Central memory CD4-positive, alpha-beta T cell (primary cell): ENCODE measurements at regions not wholly inside any gene's neighbourhood (a gene's known extent, or its start where the extent isn't known, plus 50 kb on each side); places are given as distances from the start of the nearest gene placed in this dataset.
"Not testable (repeated sequence)": the region's sequence is repeated elsewhere in the genome, so short reads cannot be mapped to it uniquely, and the experiment has no call there.

ENCODE experiments used
- DNase-seq: peaks from one replicate; pipeline ENCODE4 v3.0.0; 2022

- DNase-seq = no peak
These were observed 144.2 kb downstream of the DLL1 start for GRCh38 chr6:170146640-170147039.

- DNase-seq = not testable (repeated sequence)
These were observed 144.7 kb downstream of the DLL1 start for GRCh38 chr6:170146131-170146530.

DNA sequence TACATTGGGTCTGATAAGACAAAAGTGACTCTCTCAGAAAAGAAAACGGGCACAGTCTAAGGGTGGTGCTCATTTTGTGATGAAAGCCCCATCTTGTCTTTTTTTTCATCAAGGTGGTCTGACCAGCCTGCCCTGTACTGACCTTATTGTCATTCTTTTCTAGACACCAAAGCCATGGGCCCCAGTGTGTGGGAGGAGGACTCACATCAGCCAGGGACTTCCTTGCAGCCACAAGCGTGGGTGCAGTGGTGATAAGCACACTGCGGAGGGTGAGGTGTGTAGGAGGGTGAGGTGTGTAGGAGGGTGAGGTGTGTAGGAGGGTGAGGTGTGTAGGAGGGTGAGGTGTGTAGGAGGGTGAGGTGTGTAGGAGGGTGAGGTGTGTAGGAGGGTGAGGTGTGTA, 145.2 kb downstream of the DLL1 start:
- DNase-seq = not testable (repeated sequence)

DNA sequence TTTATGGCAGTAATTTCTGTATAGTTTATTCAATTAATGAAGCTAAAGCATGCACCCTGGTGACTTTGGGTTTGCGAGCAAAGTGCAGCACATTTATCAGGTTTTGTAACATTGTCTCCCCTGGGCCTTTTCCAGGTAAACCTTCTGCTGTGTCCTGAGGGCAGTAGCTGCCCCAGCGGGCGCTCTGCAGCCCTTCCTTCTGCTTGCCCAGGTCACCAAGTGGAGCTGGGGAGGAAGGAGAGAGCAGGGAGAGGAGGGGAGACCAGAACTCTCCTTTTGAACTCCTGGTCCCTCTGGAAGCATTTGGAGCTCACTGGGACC, 145.6 kb downstream of the DLL1 start:
- DNase-seq = no peak

GRCh38 chr6:170144571-170145271, 146.2 kb downstream of the DLL1 start:
- DNase-seq = no peak

DNA sequence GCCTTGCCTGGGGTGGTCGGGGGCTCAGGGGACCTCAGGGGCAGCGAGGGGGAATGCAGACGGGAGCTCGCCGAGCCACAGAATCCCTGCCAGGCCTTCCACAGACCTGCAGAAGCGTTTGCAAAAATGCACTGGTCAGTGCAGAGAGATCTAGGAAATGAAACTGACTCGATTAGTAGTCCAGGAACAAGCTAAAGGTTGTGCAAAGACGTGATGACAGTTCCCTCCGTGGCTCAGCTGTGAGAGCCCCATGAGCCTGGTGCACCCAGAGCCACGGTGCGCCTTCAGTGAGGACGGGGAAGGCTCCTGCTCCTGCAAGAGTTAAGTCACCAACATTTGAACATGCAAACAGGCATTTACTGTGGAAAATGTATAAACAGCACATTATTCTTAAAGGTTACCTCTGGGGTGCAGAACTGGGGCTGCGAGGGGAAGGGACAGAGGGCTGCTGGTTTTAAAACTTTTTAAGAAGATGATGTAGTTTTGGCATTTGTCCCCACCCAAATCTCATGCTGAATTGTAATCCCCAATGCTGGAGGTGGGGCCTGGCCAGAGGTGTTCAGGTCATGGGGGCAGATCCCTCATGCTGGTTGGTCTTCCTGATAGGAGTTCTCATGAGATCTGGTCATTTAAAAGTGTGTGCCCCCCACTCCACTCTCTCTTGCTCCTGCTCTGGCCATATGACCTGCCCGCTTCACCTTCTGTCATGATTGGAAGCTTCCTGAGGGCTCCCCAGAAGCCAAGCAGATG, 147.3 kb downstream of the DLL1 start:
- no peak for DNase-seq

GRCh38 chr6:170142559-170142958, 148.3 kb downstream of the DLL1 start:
- DNase-seq = no peak

GRCh38 chr6:170141061-170141460, 149.8 kb downstream of the DLL1 start:
- not testable (repeated sequence) for DNase-seq

GRCh38 chr6:170140129-170140528, 150.7 kb downstream of the DLL1 start:
- DNase-seq = no peak

DNA sequence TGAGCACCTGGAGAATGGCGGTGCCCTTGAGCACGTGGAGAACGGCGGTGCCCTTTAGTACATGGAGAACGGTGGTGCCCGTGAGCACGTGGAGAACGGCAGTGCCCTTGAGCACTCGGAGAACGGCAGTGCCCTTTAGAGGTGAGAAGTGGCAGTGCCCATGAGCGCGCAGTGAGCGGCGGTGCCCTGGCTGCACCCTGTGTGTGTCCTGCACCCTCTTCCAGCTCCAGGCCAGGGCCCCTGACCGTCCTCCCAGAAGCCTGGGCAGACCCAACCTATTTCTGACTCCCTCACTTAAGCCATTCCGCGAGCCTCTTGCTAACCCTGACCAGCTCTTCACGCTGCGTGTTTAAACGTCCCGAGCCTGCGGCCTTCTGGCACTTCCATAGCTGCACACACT, 151.3 kb downstream of the DLL1 start:
- DNase-seq = no peak

GRCh38 chr6:170139046-170139445, 151.8 kb downstream of the DLL1 start:
- not testable (repeated sequence) for DNase-seq

- DNase-seq = no peak
These were observed 152.7 kb downstream of the DLL1 start for GRCh38 chr6:170137911-170138910.

DNA sequence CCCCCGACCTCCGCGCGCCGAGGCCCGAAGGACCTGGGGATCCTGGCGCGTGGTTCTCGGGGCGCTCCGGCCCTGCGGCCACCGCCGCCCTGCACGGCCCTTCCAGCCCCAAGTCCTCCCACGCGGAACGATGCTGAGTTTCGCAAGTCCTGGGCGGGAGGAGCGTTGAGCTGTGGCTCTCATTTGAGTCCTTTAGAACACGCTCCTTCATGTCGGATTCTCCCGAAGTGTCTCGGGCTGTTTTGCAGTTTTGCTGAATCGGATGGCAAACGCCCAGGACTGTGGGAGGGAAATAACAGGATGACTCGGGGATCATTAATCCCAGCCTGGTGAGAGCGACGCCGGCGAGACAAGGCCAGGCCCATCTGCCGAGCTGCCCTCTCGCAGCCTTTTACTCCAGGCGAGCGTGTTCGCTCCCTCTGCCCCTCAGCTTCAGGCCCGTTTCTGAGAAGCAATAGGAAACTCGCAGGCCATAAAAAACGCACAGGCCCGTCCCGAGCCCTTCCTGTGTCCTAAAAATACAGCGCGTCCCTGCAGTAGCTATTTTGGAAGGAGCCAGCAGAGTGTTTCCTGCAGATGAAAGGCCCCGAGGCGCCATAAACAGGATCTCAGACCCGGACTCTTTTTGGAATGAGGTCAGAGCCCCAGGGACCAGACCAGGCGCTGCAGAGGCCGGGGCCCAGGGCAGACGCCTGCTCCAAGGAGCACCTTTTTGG, 153.5 kb downstream of the DLL1 start:
- no peak for DNase-seq

DNA sequence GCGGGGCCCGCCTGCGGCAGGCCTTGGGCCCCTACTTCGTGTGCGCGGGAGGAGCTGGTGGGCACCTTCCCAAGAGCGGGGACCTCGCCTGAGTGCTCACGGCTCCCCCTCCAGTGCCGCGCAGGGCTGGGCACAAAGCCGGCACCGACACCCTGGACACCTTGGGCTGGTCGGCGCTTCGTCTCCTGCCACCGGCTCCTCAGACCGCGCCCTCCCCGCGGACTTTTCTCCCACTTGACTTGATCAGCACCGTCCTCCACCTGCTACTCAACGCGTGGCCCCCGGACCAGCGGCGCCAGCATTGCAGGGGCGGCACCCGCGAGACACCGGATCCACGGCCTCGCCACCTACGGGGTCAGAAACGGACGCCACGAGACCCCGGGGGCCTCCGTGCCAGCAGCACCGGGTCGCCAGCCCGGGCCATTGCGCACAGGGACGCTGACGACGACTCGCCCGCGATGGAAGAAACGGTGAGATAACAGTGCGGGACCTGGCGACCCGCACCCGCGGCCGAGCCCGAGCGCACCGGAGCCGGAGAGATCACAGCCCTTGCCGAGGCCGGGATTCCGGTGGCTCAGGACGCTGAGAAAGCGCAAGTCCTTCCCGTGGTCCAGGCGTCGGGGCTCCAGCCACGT, 154.2 kb downstream of the DLL1 start:
- no peak for DNase-seq

- no peak for DNase-seq
These were observed 154.9 kb downstream of the DLL1 start for GRCh38 chr6:170135821-170136471.

GRCh38 chr6:170135461-170135820, 155.4 kb downstream of the DLL1 start:
- no peak for DNase-seq

DNA sequence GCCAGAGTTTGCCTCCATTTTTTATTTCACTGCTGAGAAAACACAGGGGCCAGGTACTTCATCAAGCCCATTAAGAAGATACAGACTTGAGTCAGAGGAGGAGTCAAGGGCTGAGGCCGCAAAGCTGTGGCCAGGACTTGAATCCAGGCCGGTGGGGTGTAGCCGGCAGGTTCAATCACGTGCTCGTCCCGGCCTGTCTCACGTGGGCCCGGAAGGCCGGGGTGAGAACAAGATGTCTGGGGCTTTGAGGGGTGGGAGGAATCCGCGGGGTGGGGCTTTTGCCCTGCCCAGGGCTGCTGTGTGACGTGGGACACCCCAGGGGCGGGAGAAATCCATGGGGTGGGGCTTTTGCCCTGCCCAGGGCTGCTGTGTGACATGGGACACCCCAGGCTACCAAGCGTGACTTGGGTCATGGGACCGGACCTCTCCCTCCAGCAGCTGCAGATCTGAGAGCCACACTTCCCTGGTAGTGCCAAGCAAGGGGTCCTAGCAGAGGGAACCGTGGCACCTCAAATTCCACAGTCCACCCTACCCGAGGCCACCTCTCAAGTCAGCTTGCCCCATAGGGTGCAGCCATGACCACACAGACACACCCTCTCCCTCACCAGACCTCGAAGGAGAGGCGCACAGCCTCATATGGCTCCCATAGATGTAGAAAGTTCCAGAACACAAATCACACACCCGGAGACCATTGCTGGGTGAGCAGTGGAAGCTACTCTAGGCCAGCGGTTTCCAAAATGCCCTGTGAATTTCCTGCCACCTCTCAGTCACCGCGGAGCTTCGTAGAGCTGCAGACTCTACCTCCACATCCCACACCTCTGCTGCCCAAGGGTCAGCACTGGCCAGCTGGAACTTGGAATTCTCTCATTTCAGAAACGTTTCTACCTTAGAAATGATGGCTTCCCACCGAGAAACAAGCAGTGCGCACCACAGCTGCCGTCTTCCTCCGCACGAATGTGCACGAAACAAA, 156.1 kb downstream of the DLL1 start:
- no peak for DNase-seq

DNA sequence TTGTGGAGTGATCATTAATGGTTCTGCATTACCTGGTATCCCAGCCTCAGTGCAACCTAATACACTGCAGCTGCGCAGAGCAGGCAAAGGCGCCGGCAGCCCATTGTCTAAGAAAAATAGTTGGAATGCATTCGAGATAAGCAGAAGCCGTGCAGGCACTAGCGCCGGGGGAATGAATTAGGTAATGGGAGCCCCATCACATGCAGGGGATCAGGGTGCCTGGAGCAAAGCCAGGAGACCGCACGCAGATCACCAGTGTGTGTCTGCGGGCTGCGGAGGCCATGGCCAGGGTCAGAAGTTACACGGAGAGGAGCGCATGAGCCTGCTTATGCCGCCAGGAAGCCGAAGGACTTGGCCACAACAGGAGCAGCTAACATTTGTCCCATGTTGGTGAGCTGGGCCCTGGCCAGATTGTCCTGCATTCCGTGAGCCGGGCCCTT, 156.8 kb downstream of the DLL1 start:
- DNase-seq = no peak

- DNase-seq = no peak
These were observed 158.3 kb downstream of the DLL1 start for GRCh38 chr6:170132561-170132991.

GRCh38 chr6:170132011-170132521, 158.8 kb downstream of the DLL1 start:
- no peak for DNase-seq
